Lung (tissue), 11 donors: ENCODE measurements at regions not wholly inside any gene's neighbourhood (a gene's known extent, or its start where the extent isn't known, plus 50 kb on each side); places are given as distances from the start of the nearest gene placed in this dataset.

Experiments used
- ATAC-seq: fragments of 200-7000 bp; cut with Tn5 transposase; one replicate; pipeline ENCODE4 v1.9.1; 2020; ENCODE audit warnings: moderate number of reproducible peaks; ENCODE audit not compliant: insufficient read depth, low FRiP score
- DNase-seq, 3 donors: peaks; one replicate each; pipeline ENCODE4 v3.0.0-alpha.2; 2013 to 2017
- H3K27ac ChIP-seq, 2 donors: one replicate each; pipeline ENCODE4 v1.5.1; 2013; ENCODE audit warnings: mild to moderate bottlenecking in 2 of 2, moderate library complexity in 2 of 2, control low read depth in 1 of 2, inconsistent platforms in 1 of 2, low read depth in 1 of 2, low read length in 1 of 2
- H3K27me3 ChIP-seq, 3 donors: one replicate each; pipeline ENCODE4 v1.5.1; 2013; ENCODE audit warnings: low read length in 2 of 3; ENCODE audit not compliant: control insufficient read depth in 3 of 3, insufficient read depth in 3 of 3
- H3K36me3 ChIP-seq, 4 donors: one replicate each; pipeline ENCODE4 v1.5.1; 2013; ENCODE audit warnings: low read length in 4 of 4, mild to moderate bottlenecking in 1 of 4, moderate library complexity in 1 of 4; ENCODE audit not compliant: control insufficient read depth in 4 of 4, insufficient read depth in 4 of 4
- H3K4me1 ChIP-seq, 5 donors: one replicate each; pipeline ENCODE4 v1.5.1; 2013; ENCODE audit warnings: low read length in 5 of 5, mild to moderate bottlenecking in 2 of 5, moderate library complexity in 1 of 5; ENCODE audit not compliant: control insufficient read depth in 5 of 5, insufficient read depth in 5 of 5
- H3K4me3 ChIP-seq: one replicate; pipeline ENCODE4 v1.5.1; 2013; ENCODE audit warnings: mild to moderate bottlenecking, control low read depth, moderate library complexity
- H3K9ac ChIP-seq, 2 donors: one replicate each; pipeline ENCODE4 v1.5.1; 2013; ENCODE audit warnings: low read length in 2 of 2, control low read depth in 1 of 2; ENCODE audit not compliant: insufficient read depth in 1 of 2
- H3K9me3 ChIP-seq, 4 donors: one replicate each; pipeline ENCODE4 v1.5.1; 2013; ENCODE audit warnings: low read length in 3 of 4, mild to moderate bottlenecking in 1 of 4, moderate library complexity in 1 of 4; ENCODE audit not compliant: control insufficient read depth in 4 of 4, insufficient read depth in 3 of 4
- WGBS, 2 donors: extraction: QIAGEN DNeasy Blood & Tissue Kit; methylation state at CpG; one replicate each; pipeline ENCODE4 v1.1.7; 2013; 5-methylcytosine and 5-hydroxymethylcytosine counted together
- TF ChIP-seq, protein P1 (sequence below): IDR thresholded peaks from 2 replicates; pipeline ENCODE4 v1.5.1; 2012; ENCODE audit warnings: mild to moderate bottlenecking; ENCODE audit errors: control extremely low read depth, extremely low read depth
- donor health status: control.
- donor health status: control.
- donor health status: Bipolar disorder and iron deficiency.
- donor health status: healthy.
- donor health status: DM: yes; HTN: yes; CAD: no.

DNA sequence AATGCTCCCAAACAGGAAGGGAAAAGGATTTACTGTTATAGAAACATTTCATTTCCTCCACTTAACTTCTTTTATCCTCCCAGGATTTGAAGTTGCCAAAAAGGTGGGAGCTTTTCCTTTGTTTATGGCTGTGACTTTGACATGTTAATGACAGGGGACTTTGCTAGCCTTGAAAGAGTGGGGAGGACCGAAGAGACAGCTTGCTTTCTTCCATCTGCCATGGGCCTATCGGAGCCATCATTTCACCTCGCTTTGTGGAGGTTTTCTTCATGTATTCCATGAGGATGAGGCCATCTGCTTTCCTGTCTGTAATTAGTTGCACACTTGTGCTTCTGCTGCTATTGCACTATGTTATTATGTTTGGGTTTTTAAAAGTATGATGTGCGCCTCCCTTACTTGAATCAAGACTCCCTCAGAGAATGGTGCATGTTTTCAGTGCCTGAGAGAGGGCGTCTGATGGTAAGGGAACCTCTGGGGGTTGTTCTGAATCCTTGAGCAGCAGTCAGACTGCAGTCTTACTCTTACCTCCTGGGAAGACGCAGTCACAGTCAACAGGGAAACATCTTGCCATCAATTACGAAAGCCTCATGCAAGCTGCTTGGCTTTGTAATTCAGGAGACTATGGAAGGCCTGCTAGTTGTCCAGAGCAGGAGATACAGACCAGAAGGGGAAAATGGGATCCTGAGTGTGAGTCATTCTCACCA, 173.3 kb upstream of the MGAT5 start:
- Histone ChIP-seq H3K9ac (no peak overlapping the region), H3K36me3 (no peaks in the 10 kb centered on the region), H3K27ac (no peak overlapping the region), H3K27me3 (peaks cover 0 to 2% (median 0%) of the 10 kb centered on the region in 3 donors), H3K4me3 (no peak overlapping the region), H3K4me1 (no peaks in the 10 kb centered on the region), H3K9me3 (peaks cover 0 to 5% (median 0%) of the 10 kb centered on the region in 4 donors)
- 72 to 80% methylated on average over 7 of the region's 7 CpGs for WGBS, 2 donors
- DNase-seq (peak in 1 of 3 donors; percentile 7), ATAC-seq (no peak)
- TF ChIP-seq, protein P1, sequence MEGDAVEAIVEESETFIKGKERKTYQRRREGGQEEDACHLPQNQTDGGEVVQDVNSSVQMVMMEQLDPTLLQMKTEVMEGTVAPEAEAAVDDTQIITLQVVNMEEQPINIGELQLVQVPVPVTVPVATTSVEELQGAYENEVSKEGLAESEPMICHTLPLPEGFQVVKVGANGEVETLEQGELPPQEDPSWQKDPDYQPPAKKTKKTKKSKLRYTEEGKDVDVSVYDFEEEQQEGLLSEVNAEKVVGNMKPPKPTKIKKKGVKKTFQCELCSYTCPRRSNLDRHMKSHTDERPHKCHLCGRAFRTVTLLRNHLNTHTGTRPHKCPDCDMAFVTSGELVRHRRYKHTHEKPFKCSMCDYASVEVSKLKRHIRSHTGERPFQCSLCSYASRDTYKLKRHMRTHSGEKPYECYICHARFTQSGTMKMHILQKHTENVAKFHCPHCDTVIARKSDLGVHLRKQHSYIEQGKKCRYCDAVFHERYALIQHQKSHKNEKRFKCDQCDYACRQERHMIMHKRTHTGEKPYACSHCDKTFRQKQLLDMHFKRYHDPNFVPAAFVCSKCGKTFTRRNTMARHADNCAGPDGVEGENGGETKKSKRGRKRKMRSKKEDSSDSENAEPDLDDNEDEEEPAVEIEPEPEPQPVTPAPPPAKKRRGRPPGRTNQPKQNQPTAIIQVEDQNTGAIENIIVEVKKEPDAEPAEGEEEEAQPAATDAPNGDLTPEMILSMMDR, result no peak

DNA sequence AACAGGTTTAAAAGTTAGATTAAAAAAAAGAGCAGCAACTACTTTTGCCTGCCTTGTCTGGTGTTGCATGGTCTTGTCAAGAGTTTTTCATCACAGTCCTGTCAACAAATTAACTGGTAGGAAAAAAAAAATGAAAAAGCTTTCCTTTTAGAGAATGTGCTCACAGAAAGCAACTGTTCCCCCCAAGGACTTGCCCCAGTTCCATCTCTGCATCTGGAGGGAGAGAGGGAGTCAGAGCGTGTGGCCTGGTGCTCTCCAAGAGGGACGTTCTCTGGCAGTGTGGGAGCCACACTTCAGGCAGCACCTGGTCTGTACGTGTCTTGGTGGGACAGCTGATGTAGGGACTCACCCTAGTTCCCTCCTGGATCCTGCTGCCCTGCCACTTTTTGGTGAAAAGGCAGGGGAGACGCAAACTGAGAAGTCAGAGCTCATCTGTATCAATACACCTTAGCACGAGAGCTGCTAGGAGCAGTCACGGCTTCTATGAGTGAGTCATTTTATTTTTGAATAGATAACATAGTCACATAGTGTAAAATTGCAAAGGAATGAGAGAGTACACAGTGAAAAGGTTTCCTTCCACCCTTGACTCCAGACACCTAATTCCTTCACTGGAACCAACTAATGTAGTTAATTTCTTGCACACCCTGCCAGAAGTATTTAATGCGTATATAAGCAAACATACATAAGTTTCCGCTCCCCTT, 172.5 kb upstream of the MGAT5 start:
- no peak for ATAC-seq

DNA sequence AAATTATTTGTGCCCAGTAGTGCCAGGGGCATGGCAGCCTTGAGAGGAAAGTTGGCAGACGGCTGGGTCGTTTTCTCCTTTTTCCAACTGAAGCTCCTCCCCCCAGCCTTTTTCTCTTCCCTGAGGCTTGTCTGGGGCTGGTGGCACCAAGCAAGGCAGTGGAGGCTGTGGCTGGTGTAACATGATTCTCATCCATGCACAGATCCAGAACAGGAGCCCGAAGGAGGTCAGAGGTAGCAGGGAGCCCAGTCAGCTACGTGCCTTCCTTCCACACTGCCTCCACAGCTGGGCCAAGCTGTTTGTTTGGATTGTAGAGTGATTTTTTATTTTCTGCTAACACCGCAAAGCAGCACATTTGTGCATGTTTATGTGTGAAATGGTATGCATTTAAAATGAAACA, 170.3 kb upstream of the MGAT5 start:
- 83% methylated on average over 5 of the region's 5 CpGs for WGBS, 2 donors
- Histone ChIP-seq H3K9me3 (no peaks in the 10 kb centered on the region), H3K4me1 (peaks cover 0 to 6% (median 0%) of the 10 kb centered on the region in 5 donors), H3K9ac (no peak overlapping the region), H3K4me3 (no peak overlapping the region), H3K27me3 (peaks cover 0 to 2% (median 0%) of the 10 kb centered on the region in 3 donors), H3K27ac (no peak overlapping the region), H3K36me3 (no peaks in the 10 kb centered on the region)
- peak in 1 of 3 donors; percentile 5 for DNase-seq
- TF ChIP-seq, protein P1, result no peak
- ATAC-seq, result no peak

More for the DNA sequence above, 172.5 kb upstream of the MGAT5 start:
- Histone ChIP-seq H3K9me3 (peaks cover 0 to 2% (median 0%) of the 10 kb centered on the region in 4 donors), H3K9ac (no peak overlapping the region), H3K27me3 (peaks cover 0 to 2% (median 0%) of the 10 kb centered on the region in 3 donors), H3K27ac (no peak overlapping the region), H3K4me1 (no peaks in the 10 kb centered on the region), H3K4me3 (no peak overlapping the region), H3K36me3 (no peaks in the 10 kb centered on the region)
- TF ChIP-seq, protein P1, result no peak
- WGBS, 2 donors, result 88 to 92% methylated on average over 8 of the region's 8 CpGs
- no peak for DNase-seq
